ENCODE measurements at regions not wholly inside any gene's neighbourhood (a gene's known extent, or its start where the extent isn't known, plus 50 kb on each side); places are given as distances from the start of the nearest gene placed in this dataset.

GRCh38 chr2:128420776-128421175 lies 102.1 kb upstream of the HS6ST1 start:
- H3K9me3 ChIP-seq (ENCODE audit: low read length), result peaks cover 18% of the 10 kb centered on the region
- no peak overlapping the region for H2AFZ ChIP-seq (ENCODE audit: low read depth, low read length)
- no peak overlapping the region for H3K4me3 ChIP-seq (ENCODE audit: low read length)
- no peaks in the 10 kb centered on the region for H3K27me3 ChIP-seq (ENCODE audit: insufficient read depth, low read length)
- H3K4me1 ChIP-seq (ENCODE audit: insufficient read depth, low read length), result peaks cover 9% of the 10 kb centered on the region
- no peaks in the 10 kb centered on the region for H3K36me3 ChIP-seq (ENCODE audit: insufficient read depth, low read length)

GRCh38 chr2:128421286-128421685 lies 102.6 kb upstream of the HS6ST1 start:
- Histone ChIP-seq H3K36me3 (ENCODE audit: insufficient read depth, low read length) (no peaks in the 10 kb centered on the region), H3K4me3 (ENCODE audit: low read length) (no peak overlapping the region), H3K9me3 (ENCODE audit: low read length) (peaks cover 18% of the 10 kb centered on the region), H2AFZ (ENCODE audit: low read depth, low read length) (no peak overlapping the region), H3K27me3 (ENCODE audit: insufficient read depth, low read length) (no peaks in the 10 kb centered on the region), H3K4me1 (ENCODE audit: insufficient read depth, low read length) (peaks cover 9% of the 10 kb centered on the region)

- Histone ChIP-seq H3K9me3 (ENCODE audit: low read length) (peaks cover 18% of the 10 kb centered on the region), H3K4me3 (ENCODE audit: low read length) (no peak overlapping the region), H2AFZ (ENCODE audit: low read depth, low read length) (no peak overlapping the region), H3K27me3 (ENCODE audit: insufficient read depth, low read length) (no peaks in the 10 kb centered on the region), H3K4me1 (ENCODE audit: insufficient read depth, low read length) (peaks cover 9% of the 10 kb centered on the region), H3K36me3 (ENCODE audit: insufficient read depth, low read length) (no peaks in the 10 kb centered on the region)
Measured at GRCh38 chr2:128421861-128422311, 103.2 kb upstream of the HS6ST1 start.

- H3K9me3 ChIP-seq (ENCODE audit: low read length), result peaks cover 18% of the 10 kb centered on the region
- no peaks in the 10 kb centered on the region for H3K36me3 ChIP-seq (ENCODE audit: insufficient read depth, low read length)
- no peak overlapping the region for H2AFZ ChIP-seq (ENCODE audit: low read depth, low read length)
- H3K27me3 ChIP-seq (ENCODE audit: insufficient read depth, low read length), result no peaks in the 10 kb centered on the region
- no peak overlapping the region for H3K4me3 ChIP-seq (ENCODE audit: low read length)
- H3K4me1 ChIP-seq (ENCODE audit: insufficient read depth, low read length), result peaks cover 9% of the 10 kb centered on the region
Measured at GRCh38 chr2:128422571-128422970, 103.9 kb upstream of the HS6ST1 start.

- H3K4me3 ChIP-seq (ENCODE audit: low read length), result no peak overlapping the region
- no peaks in the 10 kb centered on the region for H3K27me3 ChIP-seq (ENCODE audit: insufficient read depth, low read length)
- peaks cover 9% of the 10 kb centered on the region for H3K4me1 ChIP-seq (ENCODE audit: insufficient read depth, low read length)
- H3K36me3 ChIP-seq (ENCODE audit: insufficient read depth, low read length), result no peaks in the 10 kb centered on the region
- H3K9me3 ChIP-seq (ENCODE audit: low read length), result peaks cover 18% of the 10 kb centered on the region
- no peak overlapping the region for H2AFZ ChIP-seq (ENCODE audit: low read depth, low read length)
Measured at GRCh38 chr2:128423788-128424165, 105.1 kb upstream of the HS6ST1 start.

- Histone ChIP-seq H3K4me3 (ENCODE audit: low read length) (no peak overlapping the region), H3K36me3 (ENCODE audit: insufficient read depth, low read length) (no peaks in the 10 kb centered on the region), H3K9me3 (ENCODE audit: low read length) (peaks cover 18% of the 10 kb centered on the region), H3K27me3 (ENCODE audit: insufficient read depth, low read length) (no peaks in the 10 kb centered on the region), H2AFZ (ENCODE audit: low read depth, low read length) (no peak overlapping the region), H3K4me1 (ENCODE audit: insufficient read depth, low read length) (peaks cover 9% of the 10 kb centered on the region)
Measured at GRCh38 chr2:128424406-128425171, 105.9 kb upstream of the HS6ST1 start.

- H3K4me3 ChIP-seq (ENCODE audit: low read length), result no peak overlapping the region
- H3K27me3 ChIP-seq (ENCODE audit: insufficient read depth, low read length), result no peaks in the 10 kb centered on the region
- no peaks in the 10 kb centered on the region for H3K36me3 ChIP-seq (ENCODE audit: insufficient read depth, low read length)
- peaks cover 16% of the 10 kb centered on the region for H3K9me3 ChIP-seq (ENCODE audit: low read length)
- no peak overlapping the region for H2AFZ ChIP-seq (ENCODE audit: low read depth, low read length)
- H3K4me1 ChIP-seq (ENCODE audit: insufficient read depth, low read length), result peaks cover 9% of the 10 kb centered on the region
Measured at GRCh38 chr2:128425216-128425615, 106.5 kb upstream of the HS6ST1 start.

- Histone ChIP-seq H3K27me3 (ENCODE audit: insufficient read depth, low read length) (no peaks in the 10 kb centered on the region), H3K9me3 (ENCODE audit: low read length) (peaks cover 15% of the 10 kb centered on the region), H3K36me3 (ENCODE audit: insufficient read depth, low read length) (no peaks in the 10 kb centered on the region), H3K4me3 (ENCODE audit: low read length) (no peak overlapping the region), H3K4me1 (ENCODE audit: insufficient read depth, low read length) (peaks cover 9% of the 10 kb centered on the region), H2AFZ (ENCODE audit: low read depth, low read length) (no peak overlapping the region)
Measured at GRCh38 chr2:128425731-128426620, 107.3 kb upstream of the HS6ST1 start.

GRCh38 chr2:128427413-128427755 lies 108.7 kb upstream of the HS6ST1 start:
- H3K4me1 ChIP-seq (ENCODE audit: insufficient read depth, low read length), result peaks cover 9% of the 10 kb centered on the region
- no peaks in the 10 kb centered on the region for H3K27me3 ChIP-seq (ENCODE audit: insufficient read depth, low read length)
- no peak overlapping the region for H2AFZ ChIP-seq (ENCODE audit: low read depth, low read length)
- H3K36me3 ChIP-seq (ENCODE audit: insufficient read depth, low read length), result no peaks in the 10 kb centered on the region
- no peak overlapping the region for H3K4me3 ChIP-seq (ENCODE audit: low read length)
- peaks cover 8% of the 10 kb centered on the region for H3K9me3 ChIP-seq (ENCODE audit: low read length)

GRCh38 chr2:128428415-128428814 lies 109.7 kb upstream of the HS6ST1 start:
- Histone ChIP-seq H3K4me3 (ENCODE audit: low read length) (no peak overlapping the region), H3K9me3 (ENCODE audit: low read length) (no peaks in the 10 kb centered on the region), H2AFZ (ENCODE audit: low read depth, low read length) (no peak overlapping the region), H3K27me3 (ENCODE audit: insufficient read depth, low read length) (no peaks in the 10 kb centered on the region), H3K4me1 (ENCODE audit: insufficient read depth, low read length) (peaks cover 9% of the 10 kb centered on the region), H3K36me3 (ENCODE audit: insufficient read depth, low read length) (no peaks in the 10 kb centered on the region)

GRCh38 chr2:128432423-128432822 lies 113.8 kb upstream of the HS6ST1 start:
- no peak overlapping the region for H3K4me3 ChIP-seq (ENCODE audit: low read length)
- H2AFZ ChIP-seq (ENCODE audit: low read depth, low read length), result no peak overlapping the region
- H3K27me3 ChIP-seq (ENCODE audit: insufficient read depth, low read length), result no peaks in the 10 kb centered on the region
- no peaks in the 10 kb centered on the region for H3K36me3 ChIP-seq (ENCODE audit: insufficient read depth, low read length)
- H3K4me1 ChIP-seq (ENCODE audit: insufficient read depth, low read length), result peaks cover 11% of the 10 kb centered on the region
- no peaks in the 10 kb centered on the region for H3K9me3 ChIP-seq (ENCODE audit: low read length)

- no peak overlapping the region for H3K4me3 ChIP-seq (ENCODE audit: low read length)
- H3K4me1 ChIP-seq (ENCODE audit: insufficient read depth, low read length), result peaks cover 14% of the 10 kb centered on the region
- H3K9me3 ChIP-seq (ENCODE audit: low read length), result no peaks in the 10 kb centered on the region
- H3K36me3 ChIP-seq (ENCODE audit: insufficient read depth, low read length), result no peaks in the 10 kb centered on the region
- H2AFZ ChIP-seq (ENCODE audit: low read depth, low read length), result no peak overlapping the region
- no peaks in the 10 kb centered on the region for H3K27me3 ChIP-seq (ENCODE audit: insufficient read depth, low read length)
Measured at GRCh38 chr2:128433911-128434550, 115.4 kb upstream of the HS6ST1 start.
